Smooth muscle cell (in vitro differentiated cells): ENCODE measurements at regions not wholly inside any gene's neighbourhood (a gene's known extent, or its start where the extent isn't known, plus 50 kb on each side); places are given as distances from the start of the nearest gene placed in this dataset.
"Not testable (repeated sequence)": the region's sequence is repeated elsewhere in the genome, so short reads cannot be mapped to it uniquely, and the experiment has no call there.

Experiments
- DNase-seq: peaks from one replicate; lab custom pipeline; 2025; ENCODE audit not compliant: unreplicated experiment; lab: John Stamatoyannopoulos, UW
- H2AFZ ChIP-seq: fragments of 200-600 bp; sonication (generic); 2 replicates; pipeline ENCODE4 v1.6.0; 2016; ENCODE audit warnings: antibody characterized with exemption, low read depth, mild to moderate bottlenecking
- H3F3A ChIP-seq: fragments of 200-600 bp; sonication (generic); 2 replicates; pipeline ENCODE4 v1.6.0; 2017; ENCODE audit warnings: antibody characterized with exemption, low read depth
- H3K27ac ChIP-seq: fragments of 200-600 bp; sonication (generic); 2 replicates; pipeline ENCODE4 v1.5.1; 2016; ENCODE audit warnings: low read depth, mild to moderate bottlenecking
- H3K27me3 ChIP-seq: fragments of 200-600 bp; sonication (generic); 2 replicates; pipeline ENCODE4 v1.6.1; 2016; ENCODE audit warnings: low read depth, mild to moderate bottlenecking
- H3K36me3 ChIP-seq: fragments of 200-600 bp; sonication (generic); 2 replicates; pipeline ENCODE4 v1.5.1; 2016; ENCODE audit warnings: low read depth
- H3K4me1 ChIP-seq: fragments of 200-600 bp; sonication (generic); 2 replicates; pipeline ENCODE4 v1.5.1; 2016; ENCODE audit warnings: low read depth
- H3K4me2 ChIP-seq: fragments of 200-600 bp; sonication (generic); 2 replicates; pipeline ENCODE4 v1.6.0; 2016; ENCODE audit warnings: mild to moderate bottlenecking
- H3K4me3 ChIP-seq: fragments of 200-600 bp; sonication (generic); 2 replicates; pipeline ENCODE4 v1.5.1; 2016; ENCODE audit warnings: mild to moderate bottlenecking
- H3K79me2 ChIP-seq: fragments of 200-600 bp; sonication (generic); 2 replicates; pipeline ENCODE4 v1.6.0; 2016; ENCODE audit warnings: low read depth, mild to moderate bottlenecking
- H3K9ac ChIP-seq: fragments of 200-600 bp; sonication (generic); 2 replicates; pipeline ENCODE4 v1.6.0; 2016; ENCODE audit warnings: low read depth
- H3K9me3 ChIP-seq: fragments of 200-600 bp; sonication (generic); replicated peaks from 2 replicates; pipeline ENCODE4 v1.5.1; 2016; ENCODE audit warnings: low read depth
- H4K20me1 ChIP-seq: fragments of 200-600 bp; sonication (generic); 2 replicates; pipeline ENCODE4 v1.6.0; 2016; ENCODE audit warnings: low read depth
- CTCF ChIP-seq: fragments of 200-600 bp; sonication (generic); IDR thresholded peaks from 2 replicates; pipeline ENCODE4 v1.5.1; 2017; ENCODE audit warnings: borderline replicate concordance, mild to moderate bottlenecking, antibody characterized with exemption; ENCODE audit not compliant: insufficient read depth, poor library complexity, severe bottlenecking
- WGBS: methylation state at CpG from one replicate; pipeline ENCODE4 v1.1.7; 2016; ENCODE audit warnings: low lambda C conversion rate; 5-methylcytosine and 5-hydroxymethylcytosine counted together

DNA sequence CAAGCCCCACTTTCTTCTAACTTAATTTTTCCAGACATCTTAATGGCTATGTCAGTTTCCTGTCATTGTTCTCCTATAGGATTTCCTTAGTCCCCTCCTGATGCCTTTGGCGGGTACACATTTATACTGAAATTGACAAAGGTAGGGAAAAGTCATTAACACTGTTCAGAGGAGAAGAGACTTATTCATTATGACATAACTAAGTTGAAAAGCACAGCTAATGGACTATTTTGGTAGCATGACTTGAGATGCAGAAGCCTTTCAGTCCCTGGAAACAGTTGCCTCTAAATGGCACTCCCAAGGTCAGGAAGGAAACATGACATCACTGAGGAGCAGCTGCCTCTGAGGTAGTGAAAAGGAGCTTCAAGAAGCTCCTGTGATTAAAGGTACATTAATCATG is 317.5 kb upstream of the KITLG start:
- H3K79me2 ChIP-seq = no peaks in the 10 kb centered on the region
- no peaks in the 10 kb centered on the region for H3F3A ChIP-seq
- no peaks in the 10 kb centered on the region for H3K9me3 ChIP-seq
- H4K20me1 ChIP-seq = no peaks in the 10 kb centered on the region
- TF ChIP-seq CTCF = no peak
- H3K27ac ChIP-seq = no peak overlapping the region
- H2AFZ ChIP-seq = no peak overlapping the region
- H3K4me2 ChIP-seq = no peak overlapping the region
- H3K27me3 ChIP-seq = no peaks in the 10 kb centered on the region
- 100% methylated on average over 1 of the region's 1 CpG for WGBS
- no peak overlapping the region for H3K4me3 ChIP-seq
- H3K9ac ChIP-seq = no peak overlapping the region
- no peaks in the 10 kb centered on the region for H3K36me3 ChIP-seq
- no peak for DNase-seq
- H3K4me1 ChIP-seq = no peaks in the 10 kb centered on the region

DNA sequence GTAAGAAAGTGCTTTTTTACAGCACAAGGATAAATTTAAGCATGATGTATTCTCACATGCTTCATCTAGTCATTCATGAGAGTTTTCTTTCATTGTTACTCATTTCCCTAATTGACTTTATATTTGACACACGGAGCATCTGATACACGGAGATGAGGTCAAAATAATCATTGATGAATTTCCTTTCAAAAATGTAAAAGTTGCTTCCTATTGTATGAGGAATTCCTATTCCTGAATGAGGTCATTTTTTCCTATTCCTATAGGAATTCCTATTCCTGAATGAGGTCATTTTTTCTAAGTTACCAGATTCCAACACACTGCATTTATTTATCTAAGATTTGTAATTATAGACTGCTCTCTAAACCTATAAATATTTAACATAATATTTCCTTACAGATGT is 316.7 kb upstream of the KITLG start:
- Histone ChIP-seq H3K4me3 (no peak overlapping the region), H3K27ac (no peak overlapping the region), H2AFZ (no peak overlapping the region), H3K4me1 (no peaks in the 10 kb centered on the region), H3K4me2 (no peak overlapping the region), H3F3A (no peaks in the 10 kb centered on the region), H3K36me3 (no peaks in the 10 kb centered on the region), H3K9me3 (no peaks in the 10 kb centered on the region), H3K79me2 (no peaks in the 10 kb centered on the region), H3K27me3 (no peaks in the 10 kb centered on the region), H3K9ac (no peak overlapping the region), H4K20me1 (no peaks in the 10 kb centered on the region)
- WGBS = 89% methylated on average over 2 of the region's 2 CpGs
- DNase-seq = no peak
- TF ChIP-seq CTCF = no peak

- no peak overlapping the region for H3K4me2 ChIP-seq
- H2AFZ ChIP-seq = no peak overlapping the region
- no peaks in the 10 kb centered on the region for H3K27me3 ChIP-seq
- H3K27ac ChIP-seq = no peak overlapping the region
- no peak for TF ChIP-seq CTCF
- H3K79me2 ChIP-seq = no peaks in the 10 kb centered on the region
- no peaks in the 10 kb centered on the region for H3F3A ChIP-seq
- H3K9ac ChIP-seq = no peak overlapping the region
- no peaks in the 10 kb centered on the region for H4K20me1 ChIP-seq
- no peak overlapping the region for H3K4me3 ChIP-seq
- H3K36me3 ChIP-seq = no peaks in the 10 kb centered on the region
- 41% methylated on average over 1 of the region's 1 CpG for WGBS
- no peaks in the 10 kb centered on the region for H3K9me3 ChIP-seq
- H3K4me1 ChIP-seq = no peaks in the 10 kb centered on the region
- DNase-seq = no peak
These were observed 315.4 kb upstream of the KITLG start for GRCh38 chr12:88895634-88896033.

GRCh38 chr12:88893801-88894200 is 313.5 kb upstream of the KITLG start:
- Histone ChIP-seq H3K79me2 (no peaks in the 10 kb centered on the region), H2AFZ (no peak overlapping the region), H3K4me2 (no peak overlapping the region), H3K36me3 (no peaks in the 10 kb centered on the region), H3K27ac (no peak overlapping the region), H3K4me3 (no peak overlapping the region), H4K20me1 (no peaks in the 10 kb centered on the region), H3K27me3 (no peaks in the 10 kb centered on the region), H3K9me3 (no peaks in the 10 kb centered on the region), H3K9ac (no peak overlapping the region), H3K4me1 (no peaks in the 10 kb centered on the region), H3F3A (no peaks in the 10 kb centered on the region)
- 88% methylated on average over 3 of the region's 3 CpGs for WGBS
- TF ChIP-seq CTCF = no peak
- DNase-seq = no peak

GRCh38 chr12:88891434-88891833 is 311.2 kb upstream of the KITLG start:
- H3K36me3 ChIP-seq, H3K4me2 ChIP-seq, H4K20me1 ChIP-seq, H3K9me3 ChIP-seq, H3K4me1 ChIP-seq, H3K9ac ChIP-seq, H2AFZ ChIP-seq, H3K27me3 ChIP-seq, H3K27ac ChIP-seq, H3K79me2 ChIP-seq, H3K4me3 ChIP-seq, H3F3A ChIP-seq, DNase-seq: not testable (repeated sequence)
- 95% methylated on average over 11 of the region's 11 CpGs for WGBS
